ENCODE measurements at regions not wholly inside any gene's neighbourhood (a gene's known extent, or its start where the extent isn't known, plus 50 kb on each side); places are given as distances from the start of the nearest gene placed in this dataset.

DNA sequence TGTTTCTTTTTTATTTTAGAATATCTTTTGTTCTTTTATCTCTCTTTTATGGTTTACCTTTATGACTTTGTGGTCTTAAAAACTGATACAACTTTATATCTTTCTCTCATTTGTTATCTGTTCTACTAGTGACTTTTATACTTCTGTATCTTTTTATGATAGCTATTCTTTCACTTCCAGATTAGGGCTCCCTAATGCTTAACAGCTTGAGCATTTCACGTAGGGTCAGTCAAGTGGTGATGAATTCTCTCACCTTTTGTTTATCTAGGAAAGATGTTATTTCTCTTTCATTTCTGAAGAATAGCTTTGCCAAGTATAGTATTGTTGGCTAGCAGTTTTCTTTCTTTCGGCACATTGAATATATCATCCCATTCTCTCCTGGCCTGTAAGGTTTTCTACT is 123.6 kb downstream of the NUDT12 start:
- BruUV-seq (replicated peaks), result no TSS peak
- Mint-ChIP-seq H3K27me3 (ENCODE audit: insufficient read depth, unreplicated experiment) (no peaks in the 10 kb centered on the region), H3K27ac (ENCODE audit: low read depth, unreplicated experiment) (no peak overlapping the region), H3K4me3 (ENCODE audit: unreplicated experiment) (no peak overlapping the region), H3K36me3 (ENCODE audit: insufficient read depth, unreplicated experiment) (no peaks in the 10 kb centered on the region), H3K4me1 (ENCODE audit: insufficient read depth, unreplicated experiment) (no peaks in the 10 kb centered on the region), H3K9me3 (ENCODE audit: unreplicated experiment) (no peaks in the 10 kb centered on the region)
- ChIA-PET POLR2A (no interaction called here), CTCF (interaction anchor here (1.0 to 1.3 kb wide), 2 partner anchors 36 to 215 kb away, joined by 3 to 4 read pairs; no protein-coding TSS in a partner anchor)
- no peak for DNase-seq (ENCODE audit: unreplicated experiment)
- intact Hi-C loops (cut with micrococcal nuclease), result no loop called here
- TF ChIP-seq, protein P1, sequence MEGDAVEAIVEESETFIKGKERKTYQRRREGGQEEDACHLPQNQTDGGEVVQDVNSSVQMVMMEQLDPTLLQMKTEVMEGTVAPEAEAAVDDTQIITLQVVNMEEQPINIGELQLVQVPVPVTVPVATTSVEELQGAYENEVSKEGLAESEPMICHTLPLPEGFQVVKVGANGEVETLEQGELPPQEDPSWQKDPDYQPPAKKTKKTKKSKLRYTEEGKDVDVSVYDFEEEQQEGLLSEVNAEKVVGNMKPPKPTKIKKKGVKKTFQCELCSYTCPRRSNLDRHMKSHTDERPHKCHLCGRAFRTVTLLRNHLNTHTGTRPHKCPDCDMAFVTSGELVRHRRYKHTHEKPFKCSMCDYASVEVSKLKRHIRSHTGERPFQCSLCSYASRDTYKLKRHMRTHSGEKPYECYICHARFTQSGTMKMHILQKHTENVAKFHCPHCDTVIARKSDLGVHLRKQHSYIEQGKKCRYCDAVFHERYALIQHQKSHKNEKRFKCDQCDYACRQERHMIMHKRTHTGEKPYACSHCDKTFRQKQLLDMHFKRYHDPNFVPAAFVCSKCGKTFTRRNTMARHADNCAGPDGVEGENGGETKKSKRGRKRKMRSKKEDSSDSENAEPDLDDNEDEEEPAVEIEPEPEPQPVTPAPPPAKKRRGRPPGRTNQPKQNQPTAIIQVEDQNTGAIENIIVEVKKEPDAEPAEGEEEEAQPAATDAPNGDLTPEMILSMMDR (IDR thresholded peaks at IDR 0.05; ENCODE audit: unreplicated experiment), result no peak

DNA sequence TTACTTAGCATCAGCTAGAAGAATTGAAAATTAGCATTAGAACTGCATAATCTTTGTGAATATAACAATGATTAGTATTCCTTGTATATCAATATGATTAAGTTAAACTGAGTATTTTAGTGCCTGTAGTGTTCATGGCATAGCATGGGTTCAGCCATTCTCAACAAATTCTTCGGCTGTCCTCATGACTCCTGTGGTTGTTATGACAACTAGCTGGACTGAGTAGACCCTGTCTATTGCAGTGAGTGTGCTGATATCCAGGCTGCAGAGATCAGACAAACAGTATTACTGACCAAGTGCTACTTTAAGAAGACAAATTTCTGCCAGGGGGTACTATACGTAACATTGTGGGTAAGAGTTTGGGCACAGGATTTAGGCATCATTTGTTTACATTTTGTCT is 125.9 kb downstream of the NUDT12 start:
- intact Hi-C loops (cut with micrococcal nuclease), result no loop called here
- Mint-ChIP-seq H3K4me1 (ENCODE audit: insufficient read depth, unreplicated experiment) (no peaks in the 10 kb centered on the region), H3K9me3 (ENCODE audit: unreplicated experiment) (no peaks in the 10 kb centered on the region), H3K4me3 (ENCODE audit: unreplicated experiment) (no peak overlapping the region), H3K27me3 (ENCODE audit: insufficient read depth, unreplicated experiment) (no peaks in the 10 kb centered on the region), H3K36me3 (ENCODE audit: insufficient read depth, unreplicated experiment) (no peaks in the 10 kb centered on the region), H3K27ac (ENCODE audit: low read depth, unreplicated experiment) (no peak overlapping the region)
- BruUV-seq (replicated peaks), result no TSS peak
- POLR2A ChIA-PET, result no interaction called here
- TF ChIP-seq, protein P1 (IDR thresholded peaks at IDR 0.05; ENCODE audit: unreplicated experiment), result no peak
- CTCF ChIA-PET, result interaction anchor here (0.6 kb wide), 1 partner anchor 236 kb away, joined by 3 read pairs; no protein-coding TSS in a partner anchor
- DNase-seq (ENCODE audit: unreplicated experiment), result no peak

DNA sequence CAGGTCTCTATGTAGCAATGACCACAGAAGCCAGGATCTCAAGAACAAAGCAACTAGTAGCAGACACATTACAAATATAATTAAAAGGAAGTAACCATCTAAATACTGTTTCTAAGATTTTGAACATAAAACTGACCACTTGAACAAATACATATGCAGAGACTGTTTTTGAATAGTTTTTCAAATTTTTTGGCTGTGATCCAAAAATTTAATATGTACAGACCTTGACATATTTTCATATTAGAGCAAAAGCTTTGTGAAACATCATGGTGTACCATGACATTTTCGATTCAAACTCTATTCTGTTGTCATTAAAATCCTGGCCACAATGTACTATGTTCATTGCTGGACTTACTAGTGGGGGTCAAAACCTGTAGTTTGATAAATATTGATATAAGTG is 126.5 kb downstream of the NUDT12 start:
- Mint-ChIP-seq H3K4me3 (ENCODE audit: unreplicated experiment) (no peak overlapping the region), H3K9me3 (ENCODE audit: unreplicated experiment) (no peaks in the 10 kb centered on the region), H3K4me1 (ENCODE audit: insufficient read depth, unreplicated experiment) (no peaks in the 10 kb centered on the region), H3K27ac (ENCODE audit: low read depth, unreplicated experiment) (no peak overlapping the region), H3K36me3 (ENCODE audit: insufficient read depth, unreplicated experiment) (no peaks in the 10 kb centered on the region), H3K27me3 (ENCODE audit: insufficient read depth, unreplicated experiment) (no peaks in the 10 kb centered on the region)
- no TSS peak for BruUV-seq (replicated peaks)
- no peak for DNase-seq (ENCODE audit: unreplicated experiment)
- ChIA-PET CTCF (interaction anchor here (0.6 kb wide), 1 partner anchor 235 kb away, joined by 3 read pairs; no protein-coding TSS in a partner anchor), POLR2A (no interaction called here)
- intact Hi-C loops (cut with micrococcal nuclease), result no loop called here
- TF ChIP-seq, protein P1 (IDR thresholded peaks at IDR 0.05; ENCODE audit: unreplicated experiment), result no peak

DNA sequence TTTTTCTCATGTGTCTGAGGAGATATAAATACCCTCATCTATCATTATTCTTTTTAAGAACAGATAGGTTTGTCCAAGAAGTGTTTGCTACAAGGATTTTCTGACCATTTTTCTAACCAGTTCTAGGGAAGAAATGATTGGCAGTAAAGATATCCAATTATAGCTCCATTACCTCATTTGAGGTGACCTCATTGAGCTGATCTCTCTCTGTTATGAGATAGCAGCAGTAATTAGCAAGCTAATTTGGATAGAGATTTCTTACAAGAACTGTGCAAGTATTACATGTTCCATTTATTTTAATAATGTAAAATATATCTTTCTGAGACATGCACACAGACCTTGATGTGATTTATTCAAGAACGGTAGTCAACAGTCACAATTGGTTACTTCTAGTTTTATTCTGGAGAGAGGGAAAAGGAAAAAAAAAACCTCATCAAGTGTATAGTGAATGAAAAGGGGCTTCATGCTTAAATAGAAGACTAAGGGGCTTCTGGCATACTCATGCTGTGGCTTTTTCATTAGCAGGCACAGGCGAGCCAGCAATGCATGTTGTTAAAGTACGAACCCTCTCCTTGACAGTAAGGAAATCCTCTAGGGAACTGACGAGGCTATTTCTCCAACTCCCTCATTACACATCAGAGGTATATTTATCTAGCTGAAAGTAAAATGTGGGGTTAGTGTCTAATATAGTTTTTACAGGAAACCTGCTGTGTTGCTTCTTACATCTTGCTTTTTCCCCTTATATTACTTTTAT is 127.3 kb downstream of the NUDT12 start:
- POLR2A ChIA-PET, result no interaction called here
- intact Hi-C loops (cut with micrococcal nuclease), result no loop called here
- TF ChIP-seq, protein P1 (IDR thresholded peaks at IDR 0.05; ENCODE audit: unreplicated experiment), result no peak
- BruUV-seq (replicated peaks), result no TSS peak
- Mint-ChIP-seq H3K4me3 (ENCODE audit: unreplicated experiment) (no peak overlapping the region), H3K27ac (ENCODE audit: low read depth, unreplicated experiment) (no peak overlapping the region), H3K27me3 (ENCODE audit: insufficient read depth, unreplicated experiment) (no peaks in the 10 kb centered on the region), H3K4me1 (ENCODE audit: insufficient read depth, unreplicated experiment) (no peaks in the 10 kb centered on the region), H3K9me3 (ENCODE audit: unreplicated experiment) (no peaks in the 10 kb centered on the region), H3K36me3 (ENCODE audit: insufficient read depth, unreplicated experiment) (no peaks in the 10 kb centered on the region)
- CTCF ChIA-PET, result interaction anchor here (0.7 kb wide), 1 partner anchor 24 kb away, joined by 3 read pairs; no protein-coding TSS in a partner anchor
- no peak for DNase-seq (ENCODE audit: unreplicated experiment)
